ENCODE measurements at regions not wholly inside any gene's neighbourhood (a gene's known extent, or its start where the extent isn't known, plus 50 kb on each side); places are given as distances from the start of the nearest gene placed in this dataset.

GRCh38 chr20:52268184-52268749, 76.7 kb upstream of the ZFP64 start:
- no peak for TF ChIP-seq CTCF (conservative IDR thresholded peaks at IDR 0.05 in 1 of 2, IDR thresholded peaks at IDR 0.05 in 1 of 2; ENCODE audit: low read depth in 1 of 2, low read length in 2 of 2)
- no peak for TF ChIP-seq EZH2 (IDR thresholded peaks at IDR 0.05; ENCODE audit: low read length, missing control alignments)
